Ovary (tissue), 3 donors: ENCODE measurements at regions not wholly inside any gene's neighbourhood (a gene's known extent, or its start where the extent isn't known, plus 50 kb on each side); places are given as distances from the start of the nearest gene placed in this dataset.

Experiments used
- POLR2A ChIP-seq: fragments of 450-650 bp; IDR thresholded peaks from one replicate; pipeline ENCODE4 v1.6.1; 2017; ENCODE audit warnings: antibody characterized with exemption, mild to moderate bottlenecking, moderate library complexity
- TF ChIP-seq, protein P1 (sequence below), 3 donors: fragments of 450-650 bp in 2 of 3; fragments of 200-600 bp in 1 of 3; IDR thresholded peaks; one replicate each; pipeline versions ENCODE4 v1.5.1 to v1.8.0; 2016 to 2022; ENCODE audit warnings: antibody characterized with exemption in 3 of 3, mild to moderate bottlenecking in 1 of 3
- donor health status: DM: no; HTN: no; CAD: no.

DNA sequence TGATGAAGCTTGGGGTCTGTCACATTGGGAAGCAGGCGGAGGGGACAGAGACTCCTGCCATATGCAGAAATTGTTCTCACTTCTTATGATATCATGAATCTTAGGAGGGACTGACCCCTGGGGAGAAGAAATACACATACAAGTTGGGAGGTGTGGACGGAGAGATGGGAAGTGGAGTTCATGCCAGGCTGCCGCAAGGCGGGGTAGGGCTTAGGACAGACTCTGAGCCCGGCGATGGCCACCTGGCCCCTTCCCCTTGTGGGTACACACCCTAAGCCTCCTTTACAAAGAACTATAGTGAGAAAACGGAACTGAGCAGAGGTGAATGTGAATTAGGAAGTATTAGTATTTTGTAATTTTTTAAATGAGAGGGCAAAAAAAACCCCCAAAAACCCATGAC is 177.0 kb upstream of the IRS2 start:
- TF ChIP-seq, protein P1, sequence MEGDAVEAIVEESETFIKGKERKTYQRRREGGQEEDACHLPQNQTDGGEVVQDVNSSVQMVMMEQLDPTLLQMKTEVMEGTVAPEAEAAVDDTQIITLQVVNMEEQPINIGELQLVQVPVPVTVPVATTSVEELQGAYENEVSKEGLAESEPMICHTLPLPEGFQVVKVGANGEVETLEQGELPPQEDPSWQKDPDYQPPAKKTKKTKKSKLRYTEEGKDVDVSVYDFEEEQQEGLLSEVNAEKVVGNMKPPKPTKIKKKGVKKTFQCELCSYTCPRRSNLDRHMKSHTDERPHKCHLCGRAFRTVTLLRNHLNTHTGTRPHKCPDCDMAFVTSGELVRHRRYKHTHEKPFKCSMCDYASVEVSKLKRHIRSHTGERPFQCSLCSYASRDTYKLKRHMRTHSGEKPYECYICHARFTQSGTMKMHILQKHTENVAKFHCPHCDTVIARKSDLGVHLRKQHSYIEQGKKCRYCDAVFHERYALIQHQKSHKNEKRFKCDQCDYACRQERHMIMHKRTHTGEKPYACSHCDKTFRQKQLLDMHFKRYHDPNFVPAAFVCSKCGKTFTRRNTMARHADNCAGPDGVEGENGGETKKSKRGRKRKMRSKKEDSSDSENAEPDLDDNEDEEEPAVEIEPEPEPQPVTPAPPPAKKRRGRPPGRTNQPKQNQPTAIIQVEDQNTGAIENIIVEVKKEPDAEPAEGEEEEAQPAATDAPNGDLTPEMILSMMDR (IDR thresholded peaks at IDR 0.05): no peak
- TF ChIP-seq POLR2A: no peak
